ENCODE measurements at regions not wholly inside any gene's neighbourhood (a gene's known extent, or its start where the extent isn't known, plus 50 kb on each side); places are given as distances from the start of the nearest gene placed in this dataset.

DNA sequence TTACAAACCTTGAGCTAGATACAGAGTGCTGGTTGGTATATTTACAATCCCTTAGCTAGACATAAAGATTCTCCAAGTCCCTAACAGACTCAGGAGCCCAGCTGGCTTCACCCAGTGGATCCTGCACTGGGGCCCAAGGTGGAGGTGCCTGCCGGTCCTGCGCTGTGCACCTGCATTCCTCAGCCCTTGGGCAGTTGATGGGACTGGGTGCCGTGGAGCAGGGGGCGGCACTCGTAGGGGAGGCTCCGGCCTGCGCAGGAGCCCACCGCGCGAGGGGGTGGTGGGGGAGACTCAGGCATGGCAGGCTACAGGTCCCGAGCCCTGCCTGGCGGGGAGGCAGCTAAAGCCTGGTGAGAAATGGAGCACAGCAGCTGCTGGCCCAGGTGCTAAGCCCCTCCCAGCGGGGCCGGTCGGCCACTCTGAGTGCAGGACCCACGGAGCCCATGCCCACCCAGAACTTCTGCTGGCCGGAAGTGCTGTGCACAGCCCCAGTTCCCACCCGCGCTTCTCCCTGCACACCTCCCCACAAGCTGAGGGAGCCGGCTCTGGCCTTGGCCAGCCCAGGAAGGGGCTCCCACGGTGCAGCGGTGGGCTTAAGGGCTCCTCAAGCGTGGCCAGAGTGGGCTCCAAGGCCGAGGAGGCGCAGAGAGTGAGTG, 1464.7 kb downstream of the EFNA5 start:
- no peak for TF ChIP-seq POLR2AphosphoS5 (IDR thresholded peaks at IDR 0.05; ENCODE audit: low read depth, low read length)
- no peak for TF ChIP-seq REST (IDR thresholded peaks at IDR 0.05; ENCODE audit: insufficient read depth in 1 of 2, low read depth in 2 of 2, low read length in 2 of 2)
- TF ChIP-seq TAF1 (IDR thresholded peaks at IDR 0.05; ENCODE audit: borderline replicate concordance, insufficient read depth, low read length): no peak

Measured in PFSK-1 (cell line).